GM21528 (cell line): ENCODE measurements at regions not wholly inside any gene's neighbourhood (a gene's known extent, or its start where the extent isn't known, plus 50 kb on each side); places are given as distances from the start of the nearest gene placed in this dataset.

ENCODE experiments used
- ATAC-seq: cut with Tn5 transposase; IDR thresholded peaks from one replicate; pipeline ENCODE4 v1.9.1; 2021; ENCODE audit warnings: mild to moderate bottlenecking, moderate library complexity; ENCODE audit not compliant: unreplicated experiment, low FRiP score

GRCh38 chr4:1467581-1468458 lies 61.6 kb upstream of the NKX1-1 start:
- no peak for ATAC-seq

GRCh38 chr4:1466863-1467165 lies 60.6 kb upstream of the NKX1-1 start:
- no peak for ATAC-seq

GRCh38 chr4:1466034-1466862 lies 60.0 kb upstream of the NKX1-1 start:
- no peak for ATAC-seq

- no peak for ATAC-seq
These were observed 59.2 kb upstream of the NKX1-1 start for GRCh38 chr4:1465173-1466033.

- no peak for ATAC-seq
These were observed 58.4 kb upstream of the NKX1-1 start for GRCh38 chr4:1464581-1465171.

GRCh38 chr4:1463927-1464540 lies 57.8 kb upstream of the NKX1-1 start:
- ATAC-seq, result no peak

- no peak for ATAC-seq
These were observed 57.1 kb upstream of the NKX1-1 start for GRCh38 chr4:1463088-1463926.

- ATAC-seq, result no peak
These were observed 56.5 kb upstream of the NKX1-1 start for GRCh38 chr4:1462768-1463075.

GRCh38 chr4:1462009-1462767 lies 55.9 kb upstream of the NKX1-1 start:
- no peak for ATAC-seq

GRCh38 chr4:1460967-1461868 lies 55.0 kb upstream of the NKX1-1 start:
- no peak for ATAC-seq

GRCh38 chr4:1459722-1460511 lies 53.7 kb upstream of the NKX1-1 start:
- ATAC-seq, result no peak

- no peak for ATAC-seq
These were observed 53.0 kb upstream of the NKX1-1 start for GRCh38 chr4:1459081-1459721.

GRCh38 chr4:1458581-1458980 lies 52.3 kb upstream of the NKX1-1 start:
- ATAC-seq, result no peak
